Fibroblast of lung (primary cell): ENCODE measurements at regions not wholly inside any gene's neighbourhood (a gene's known extent, or its start where the extent isn't known, plus 50 kb on each side); places are given as distances from the start of the nearest gene placed in this dataset.

Source experiments
- DNase-seq, 2 donors: peaks; one replicate each; pipeline versions ENCODE4 v3.0.0 to v3.0.0-alpha.2; 2010; ENCODE audit warnings: low read depth in 2 of 2
- H2AFZ ChIP-seq: 2 replicates; pipeline ENCODE4 v1.5.1; 2012; ENCODE audit warnings: low read length, control low read depth, inconsistent platforms
- H3K27ac ChIP-seq: 2 replicates; pipeline ENCODE4 v1.5.1; 2011; ENCODE audit warnings: low read length, control low read depth; ENCODE audit not compliant: insufficient read depth
- H3K27me3 ChIP-seq: 2 replicates; pipeline ENCODE4 v1.5.1; 2011; ENCODE audit warnings: mild to moderate bottlenecking, low read length; ENCODE audit not compliant: control insufficient read depth, insufficient read depth
- H3K36me3 ChIP-seq: 2 replicates; pipeline ENCODE4 v1.5.1; 2011; ENCODE audit warnings: low read length; ENCODE audit not compliant: control insufficient read depth, insufficient read depth
- H3K4me1 ChIP-seq: 2 replicates; pipeline ENCODE4 v1.5.1; 2011; ENCODE audit warnings: low read length; ENCODE audit not compliant: control insufficient read depth, insufficient read depth; ENCODE audit errors: extremely low read depth
- H3K4me2 ChIP-seq: 2 replicates; pipeline ENCODE4 v1.5.1; 2011; ENCODE audit warnings: low read length, control low read depth; ENCODE audit not compliant: insufficient read depth; ENCODE audit errors: extremely low read depth
- H3K4me3 ChIP-seq, 4 experiments: fragments of 200-600 bp in 1 of 4; sonication (generic) in 1 of 4; replicated peaks in 1 of 4; 2 replicates each; pipeline ENCODE4 v1.5.1; 2011 to 2016; ENCODE audit warnings: low read length in 4 of 4, low read depth in 3 of 4, mild to moderate bottlenecking in 3 of 4, control low read depth in 2 of 4, inconsistent platforms in 1 of 4, mixed read lengths in 1 of 4; ENCODE audit not compliant: insufficient read depth in 1 of 4; ENCODE audit errors: control extremely low read depth in 1 of 4
- H3K79me2 ChIP-seq: 2 replicates; pipeline ENCODE4 v1.5.1; 2012; ENCODE audit warnings: mild to moderate bottlenecking, low read length, inconsistent platforms; ENCODE audit not compliant: control insufficient read depth, insufficient read depth
- H3K9ac ChIP-seq: 2 replicates; pipeline ENCODE4 v1.5.1; 2011; ENCODE audit warnings: mild to moderate bottlenecking, low read length, control low read depth; ENCODE audit not compliant: insufficient read depth
- H3K9me3 ChIP-seq: 2 replicates; pipeline ENCODE4 v1.5.1; 2012; ENCODE audit warnings: low read depth, low read length; ENCODE audit not compliant: control insufficient read depth, insufficient read depth
- H4K20me1 ChIP-seq: 2 replicates; pipeline ENCODE4 v1.5.1; 2011; ENCODE audit warnings: low read length; ENCODE audit not compliant: control insufficient read depth, insufficient read depth; ENCODE audit errors: extremely low read depth
- CTCF ChIP-seq, 2 donors: IDR thresholded peaks in 1 of 2; conservative IDR thresholded peaks in 1 of 2; 1 replicate in 1 of 2; 2 replicates in 1 of 2; pipeline ENCODE4 v1.5.1; 2011 to 2012; ENCODE audit warnings: low read length in 2 of 2, control low read depth in 1 of 2, inconsistent platforms in 1 of 2, low read depth in 1 of 2, mild to moderate bottlenecking in 1 of 2
- EZH2 ChIP-seq: IDR thresholded peaks from 2 replicates; pipeline ENCODE4 v1.5.1; 2012; ENCODE audit warnings: low read length, control low read depth, mild to moderate bottlenecking; ENCODE audit errors: missing control alignments

DNA sequence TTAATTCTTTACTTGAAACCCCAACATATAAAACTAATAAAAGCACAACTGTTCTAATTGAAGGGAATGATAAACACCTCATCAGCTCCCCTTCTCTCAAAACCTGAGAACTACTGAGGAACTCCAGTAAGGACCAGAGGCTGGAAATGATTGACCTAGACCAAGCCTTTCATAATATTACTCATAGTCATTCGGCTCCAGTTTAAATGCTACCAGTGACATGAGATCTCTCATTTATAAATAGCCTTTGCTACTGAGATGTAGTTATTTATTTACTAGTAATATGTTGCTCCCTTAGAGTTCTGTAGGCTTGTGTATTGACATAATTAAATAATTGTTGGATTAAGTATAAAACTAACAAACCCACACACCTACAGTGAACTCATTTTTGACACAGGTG is 209.8 kb upstream of the PRMT6 start:
- no peak for DNase-seq
- Histone ChIP-seq H3K9ac (no peak overlapping the region), H2AFZ (no peak overlapping the region), H3K4me1 (no peaks in the 10 kb centered on the region), H3K27ac (no peak overlapping the region), H3K9me3 (no peaks in the 10 kb centered on the region), H3K4me2 (no peak overlapping the region), H4K20me1 (no peaks in the 10 kb centered on the region), H3K36me3 (no peaks in the 10 kb centered on the region), H3K79me2 (no peaks in the 10 kb centered on the region), H3K27me3 (no peaks in the 10 kb centered on the region), H3K4me3 (no peak overlapping the region)
- TF ChIP-seq EZH2 (no peak), CTCF (conservative IDR thresholded peaks at IDR 0.05 in 1 of 2, IDR thresholded peaks at IDR 0.05 in 1 of 2; ENCODE audit: low read depth in 1 of 2, low read length in 2 of 2) (no peak)

- DNase-seq, result no peak
- Histone ChIP-seq H2AFZ (no peak overlapping the region), H3K9ac (no peak overlapping the region), H3K27ac (no peak overlapping the region), H3K9me3 (no peaks in the 10 kb centered on the region), H3K36me3 (no peaks in the 10 kb centered on the region), H4K20me1 (no peaks in the 10 kb centered on the region), H3K4me2 (no peak overlapping the region), H3K4me3 (no peak overlapping the region), H3K79me2 (no peaks in the 10 kb centered on the region), H3K4me1 (no peaks in the 10 kb centered on the region), H3K27me3 (no peaks in the 10 kb centered on the region)
- TF ChIP-seq EZH2 (no peak), CTCF (conservative IDR thresholded peaks at IDR 0.05 in 1 of 2, IDR thresholded peaks at IDR 0.05 in 1 of 2; ENCODE audit: low read depth in 1 of 2, low read length in 2 of 2) (no peak)
Observed at GRCh38 chr1:106861110-106861509, 195.4 kb upstream of the PRMT6 start.

- Histone ChIP-seq H3K36me3 (no peaks in the 10 kb centered on the region), H3K9me3 (no peaks in the 10 kb centered on the region), H2AFZ (no peak overlapping the region)
Observed at GRCh38 chr1:106868828-106869227, 187.6 kb upstream of the PRMT6 start.

More at GRCh38 chr1:106868828-106869227, 187.6 kb upstream of the PRMT6 start:
- H4K20me1 ChIP-seq, result no peaks in the 10 kb centered on the region
- no peaks in the 10 kb centered on the region for H3K79me2 ChIP-seq
- no peak for TF ChIP-seq EZH2
- TF ChIP-seq CTCF (conservative IDR thresholded peaks at IDR 0.05 in 1 of 2, IDR thresholded peaks at IDR 0.05 in 1 of 2; ENCODE audit: low read depth in 1 of 2, low read length in 2 of 2), result no peak
- H3K4me1 ChIP-seq, result no peaks in the 10 kb centered on the region
- no peaks in the 10 kb centered on the region for H3K27me3 ChIP-seq
- H3K9ac ChIP-seq, result no peak overlapping the region
- no peak for DNase-seq
- no peak overlapping the region for H3K4me3 ChIP-seq
- H3K27ac ChIP-seq, result no peak overlapping the region
- H3K4me2 ChIP-seq, result no peak overlapping the region
